ENCODE measurements at regions not wholly inside any gene's neighbourhood (a gene's known extent, or its start where the extent isn't known, plus 50 kb on each side); places are given as distances from the start of the nearest gene placed in this dataset.

DNA sequence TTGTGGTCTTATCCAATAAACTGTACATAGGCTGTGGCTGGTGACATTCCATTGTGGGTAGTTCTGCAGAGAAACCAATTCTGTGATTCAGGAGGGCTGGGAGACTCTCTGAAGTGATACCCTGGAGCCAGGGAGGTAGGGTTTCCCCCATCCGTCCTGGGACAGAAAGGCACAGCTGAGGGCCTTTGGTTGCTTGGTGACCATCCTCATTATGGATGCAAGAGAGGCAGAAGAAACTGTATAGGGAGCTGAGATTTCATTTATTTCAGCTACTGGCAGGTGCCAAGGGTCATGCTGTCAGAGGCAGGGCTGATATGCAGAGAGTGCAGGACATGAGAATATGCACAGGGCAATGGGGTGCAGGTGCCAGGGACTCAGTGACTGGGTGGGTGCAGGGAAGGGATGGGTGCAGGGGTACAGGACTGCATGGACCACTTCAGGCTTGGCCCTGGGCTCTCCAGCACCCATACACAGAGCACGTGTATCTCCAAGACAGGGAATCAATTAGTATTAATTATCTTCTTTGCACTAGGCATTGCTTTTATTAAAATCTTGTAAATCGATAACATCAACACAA lies 236.5 kb downstream of the ICE1 start:
- H3K9me3 Mint-ChIP-seq (ENCODE audit: low read depth), result no peaks in the 10 kb centered on the region
- TF ChIP-seq, protein P1, sequence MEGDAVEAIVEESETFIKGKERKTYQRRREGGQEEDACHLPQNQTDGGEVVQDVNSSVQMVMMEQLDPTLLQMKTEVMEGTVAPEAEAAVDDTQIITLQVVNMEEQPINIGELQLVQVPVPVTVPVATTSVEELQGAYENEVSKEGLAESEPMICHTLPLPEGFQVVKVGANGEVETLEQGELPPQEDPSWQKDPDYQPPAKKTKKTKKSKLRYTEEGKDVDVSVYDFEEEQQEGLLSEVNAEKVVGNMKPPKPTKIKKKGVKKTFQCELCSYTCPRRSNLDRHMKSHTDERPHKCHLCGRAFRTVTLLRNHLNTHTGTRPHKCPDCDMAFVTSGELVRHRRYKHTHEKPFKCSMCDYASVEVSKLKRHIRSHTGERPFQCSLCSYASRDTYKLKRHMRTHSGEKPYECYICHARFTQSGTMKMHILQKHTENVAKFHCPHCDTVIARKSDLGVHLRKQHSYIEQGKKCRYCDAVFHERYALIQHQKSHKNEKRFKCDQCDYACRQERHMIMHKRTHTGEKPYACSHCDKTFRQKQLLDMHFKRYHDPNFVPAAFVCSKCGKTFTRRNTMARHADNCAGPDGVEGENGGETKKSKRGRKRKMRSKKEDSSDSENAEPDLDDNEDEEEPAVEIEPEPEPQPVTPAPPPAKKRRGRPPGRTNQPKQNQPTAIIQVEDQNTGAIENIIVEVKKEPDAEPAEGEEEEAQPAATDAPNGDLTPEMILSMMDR (IDR thresholded peaks at IDR 0.05), result no peak
- H3K4me3 Mint-ChIP-seq (ENCODE audit: unreplicated experiment), result no peak overlapping the region
- peaks cover 4% of the 10 kb centered on the region for H3K4me1 Mint-ChIP-seq (ENCODE audit: low read depth)
- no peak overlapping the region for H3K27ac Mint-ChIP-seq (ENCODE audit: unreplicated experiment)
- H3K27me3 Mint-ChIP-seq (ENCODE audit: low read depth), result peaks cover 11% of the 10 kb centered on the region
- H3K36me3 Mint-ChIP-seq (ENCODE audit: low read depth), result no peaks in the 10 kb centered on the region
- DNase-seq (ENCODE audit: low spot score), result no peak

DNA sequence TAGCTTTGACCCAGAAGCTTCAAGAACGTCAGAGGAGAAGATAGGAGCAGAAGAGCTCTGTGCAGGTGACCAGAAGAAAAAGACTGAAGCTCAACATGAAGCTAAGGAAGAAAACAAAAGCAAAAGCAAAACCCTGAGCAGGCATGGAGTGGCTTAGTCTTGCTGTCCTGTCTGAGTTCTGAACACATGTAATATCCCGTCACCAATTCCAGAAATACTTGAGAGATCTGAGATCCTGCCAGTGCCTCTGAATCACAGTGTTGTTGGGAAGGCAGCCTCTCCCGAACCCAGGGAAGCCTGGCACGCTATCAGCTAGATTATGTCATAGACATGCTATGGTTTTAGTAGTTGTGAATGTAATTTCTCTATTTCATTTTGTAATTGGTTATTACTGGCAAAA lies 235.7 kb downstream of the ICE1 start:
- H3K9me3 Mint-ChIP-seq (ENCODE audit: low read depth), result no peaks in the 10 kb centered on the region
- DNase-seq (ENCODE audit: low spot score), result no peak
- H3K4me1 Mint-ChIP-seq (ENCODE audit: low read depth), result peaks cover 4% of the 10 kb centered on the region
- no peak overlapping the region for H3K4me3 Mint-ChIP-seq (ENCODE audit: unreplicated experiment)
- peaks cover 11% of the 10 kb centered on the region for H3K27me3 Mint-ChIP-seq (ENCODE audit: low read depth)
- TF ChIP-seq, protein P1 (IDR thresholded peaks at IDR 0.05), result no peak
- H3K27ac Mint-ChIP-seq (ENCODE audit: unreplicated experiment), result peak overlapping the region; percentile 70
- H3K36me3 Mint-ChIP-seq (ENCODE audit: low read depth), result no peaks in the 10 kb centered on the region

DNA sequence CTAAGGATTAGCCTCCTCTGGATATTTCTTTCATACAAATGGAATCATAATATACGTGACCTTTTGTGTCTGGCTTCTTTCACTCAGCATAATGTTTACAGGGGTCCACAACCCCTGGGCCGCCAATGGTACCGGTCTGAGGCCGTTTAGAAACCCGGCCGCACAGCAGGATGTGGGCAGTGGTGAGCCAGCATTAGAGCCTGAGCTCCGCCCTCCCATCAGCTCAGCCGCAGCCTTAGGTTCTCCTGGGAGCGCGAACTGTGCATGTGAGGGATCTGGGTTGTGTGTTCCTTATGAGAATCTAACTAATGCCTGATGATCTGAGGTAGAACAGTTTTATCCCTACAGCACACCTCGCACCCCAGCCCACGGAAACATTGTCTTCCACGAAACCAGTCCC lies 229.7 kb downstream of the ICE1 start:
- no peak overlapping the region for H3K4me3 Mint-ChIP-seq (ENCODE audit: unreplicated experiment)
- H3K9me3 Mint-ChIP-seq (ENCODE audit: low read depth), result peaks cover 3% of the 10 kb centered on the region
- H3K27ac Mint-ChIP-seq (ENCODE audit: unreplicated experiment), result no peak overlapping the region
- TF ChIP-seq, protein P1 (IDR thresholded peaks at IDR 0.05), result no peak
- H3K27me3 Mint-ChIP-seq (ENCODE audit: low read depth), result peaks cover 2% of the 10 kb centered on the region
- no peaks in the 10 kb centered on the region for H3K36me3 Mint-ChIP-seq (ENCODE audit: low read depth)
- DNase-seq (ENCODE audit: low spot score), result no peak
- H3K4me1 Mint-ChIP-seq (ENCODE audit: low read depth), result no peaks in the 10 kb centered on the region

DNA sequence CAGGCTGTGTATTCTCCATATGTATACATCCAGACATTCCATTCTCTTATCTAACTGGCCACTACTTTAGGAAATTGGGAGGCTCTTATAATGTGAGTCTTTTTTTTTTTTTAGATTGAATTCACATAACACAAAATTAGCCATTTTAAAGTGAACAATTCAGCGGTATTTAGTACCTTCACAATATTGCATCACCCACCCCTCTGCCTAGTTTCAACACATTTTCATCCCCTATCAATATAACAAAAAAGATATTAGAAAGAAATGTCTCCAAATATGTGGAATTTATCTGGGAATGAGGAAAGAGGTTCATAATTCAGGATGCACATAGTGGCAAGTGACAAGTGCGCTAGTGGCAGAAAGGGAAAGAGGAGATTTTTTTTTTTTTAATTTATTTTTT lies 228.5 kb downstream of the ICE1 start:
- H3K4me1 Mint-ChIP-seq (ENCODE audit: low read depth), result no peaks in the 10 kb centered on the region
- H3K4me3 Mint-ChIP-seq (ENCODE audit: unreplicated experiment), result no peak overlapping the region
- TF ChIP-seq, protein P1 (IDR thresholded peaks at IDR 0.05), result no peak
- H3K9me3 Mint-ChIP-seq (ENCODE audit: low read depth), result peaks cover 3% of the 10 kb centered on the region
- peaks cover 2% of the 10 kb centered on the region for H3K27me3 Mint-ChIP-seq (ENCODE audit: low read depth)
- H3K36me3 Mint-ChIP-seq (ENCODE audit: low read depth), result no peaks in the 10 kb centered on the region
- no peak for DNase-seq (ENCODE audit: low spot score)
- H3K27ac Mint-ChIP-seq (ENCODE audit: unreplicated experiment), result no peak overlapping the region

DNA sequence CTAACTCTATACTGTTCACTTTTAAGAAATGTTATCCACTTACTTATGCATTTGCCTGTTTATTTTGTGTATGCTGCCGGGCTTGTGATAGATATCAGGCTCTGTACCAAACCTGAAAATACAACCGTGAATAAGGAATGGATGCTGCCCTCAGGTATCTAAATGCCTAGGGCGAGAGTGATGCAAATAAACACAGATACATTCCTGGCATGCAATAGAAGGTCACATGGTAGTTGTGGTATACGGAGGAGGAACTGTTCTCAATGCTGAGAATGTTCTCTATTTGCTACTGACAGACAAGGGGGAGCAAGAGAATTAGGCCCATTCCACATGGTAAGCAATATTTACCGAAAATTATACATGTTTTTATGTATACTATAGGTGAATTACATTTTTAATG lies 227.8 kb downstream of the ICE1 start:
- H3K27ac Mint-ChIP-seq (ENCODE audit: unreplicated experiment), result no peak overlapping the region
- TF ChIP-seq, protein P1 (IDR thresholded peaks at IDR 0.05), result no peak
- H3K9me3 Mint-ChIP-seq (ENCODE audit: low read depth), result peaks cover 3% of the 10 kb centered on the region
- no peaks in the 10 kb centered on the region for H3K4me1 Mint-ChIP-seq (ENCODE audit: low read depth)
- H3K27me3 Mint-ChIP-seq (ENCODE audit: low read depth), result no peaks in the 10 kb centered on the region
- no peaks in the 10 kb centered on the region for H3K36me3 Mint-ChIP-seq (ENCODE audit: low read depth)
- H3K4me3 Mint-ChIP-seq (ENCODE audit: unreplicated experiment), result no peak overlapping the region
- no peak for DNase-seq (ENCODE audit: low spot score)

All from chondrocyte (in vitro differentiated cells).